ENCODE measurements at regions not wholly inside any gene's neighbourhood (a gene's known extent, or its start where the extent isn't known, plus 50 kb on each side); places are given as distances from the start of the nearest gene placed in this dataset.

DNA sequence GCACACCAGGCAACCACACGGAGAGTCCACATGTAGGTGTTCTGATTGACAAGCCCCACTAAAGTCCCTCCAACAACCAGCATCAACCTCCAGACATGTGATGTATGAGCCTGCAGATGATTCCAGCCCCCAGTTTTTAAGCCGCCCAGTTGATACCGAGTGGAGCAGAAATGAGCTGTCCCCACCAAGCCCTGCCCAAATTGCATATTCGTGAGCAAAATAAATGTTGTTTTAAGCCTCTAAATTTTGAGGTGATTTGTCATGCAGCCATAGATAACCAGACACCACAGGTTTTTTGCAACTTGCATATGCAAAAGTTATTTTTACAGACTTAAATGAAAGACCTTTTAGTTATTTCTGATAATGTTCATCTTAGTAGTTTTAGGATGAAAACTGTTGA lies 187.7 kb downstream of the PIK3R1 start:
- H3K4me1 ChIP-seq: peaks cover 13% of the 10 kb centered on the region
- no peaks in the 10 kb centered on the region for H3K36me3 ChIP-seq
- no peaks in the 10 kb centered on the region for H3K79me2 ChIP-seq (ENCODE audit: low read depth)
- H3K4me2 ChIP-seq: no peak overlapping the region
- no peak for DNase-seq (ENCODE audit: low spot score)
- H4K20me1 ChIP-seq (ENCODE audit: low read depth): no peaks in the 10 kb centered on the region
- no peaks in the 10 kb centered on the region for H3K36me3 Mint-ChIP-seq
- no peaks in the 10 kb centered on the region for H3K9me3 ChIP-seq (ENCODE audit: low read depth)
- H3F3A ChIP-seq (ENCODE audit: low read depth): no peaks in the 10 kb centered on the region
- TF ChIP-seq, protein P1, sequence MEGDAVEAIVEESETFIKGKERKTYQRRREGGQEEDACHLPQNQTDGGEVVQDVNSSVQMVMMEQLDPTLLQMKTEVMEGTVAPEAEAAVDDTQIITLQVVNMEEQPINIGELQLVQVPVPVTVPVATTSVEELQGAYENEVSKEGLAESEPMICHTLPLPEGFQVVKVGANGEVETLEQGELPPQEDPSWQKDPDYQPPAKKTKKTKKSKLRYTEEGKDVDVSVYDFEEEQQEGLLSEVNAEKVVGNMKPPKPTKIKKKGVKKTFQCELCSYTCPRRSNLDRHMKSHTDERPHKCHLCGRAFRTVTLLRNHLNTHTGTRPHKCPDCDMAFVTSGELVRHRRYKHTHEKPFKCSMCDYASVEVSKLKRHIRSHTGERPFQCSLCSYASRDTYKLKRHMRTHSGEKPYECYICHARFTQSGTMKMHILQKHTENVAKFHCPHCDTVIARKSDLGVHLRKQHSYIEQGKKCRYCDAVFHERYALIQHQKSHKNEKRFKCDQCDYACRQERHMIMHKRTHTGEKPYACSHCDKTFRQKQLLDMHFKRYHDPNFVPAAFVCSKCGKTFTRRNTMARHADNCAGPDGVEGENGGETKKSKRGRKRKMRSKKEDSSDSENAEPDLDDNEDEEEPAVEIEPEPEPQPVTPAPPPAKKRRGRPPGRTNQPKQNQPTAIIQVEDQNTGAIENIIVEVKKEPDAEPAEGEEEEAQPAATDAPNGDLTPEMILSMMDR (IDR thresholded peaks at IDR 0.05): no peak
- TF ChIP-seq EZH2phosphoT487 (IDR thresholded peaks at IDR 0.05) (no peak), EZH2 (IDR thresholded peaks at IDR 0.05) (no peak)
- no peak overlapping the region for H3K27ac Mint-ChIP-seq
- no peak overlapping the region for H3K4me3 Mint-ChIP-seq
- no peaks in the 10 kb centered on the region for H3K27me3 Mint-ChIP-seq (ENCODE audit: insufficient read depth, low read depth)
- no peak overlapping the region for H3K4me3 ChIP-seq
- no peaks in the 10 kb centered on the region for H3K9me3 Mint-ChIP-seq
- H3K27ac ChIP-seq: no peak overlapping the region
- peaks cover 18% of the 10 kb centered on the region for H3K4me1 Mint-ChIP-seq
- H3K27me3 ChIP-seq: no peaks in the 10 kb centered on the region
- no peak overlapping the region for H2AFZ ChIP-seq (replicated peaks)
- no peak overlapping the region for H3K9ac ChIP-seq

DNA sequence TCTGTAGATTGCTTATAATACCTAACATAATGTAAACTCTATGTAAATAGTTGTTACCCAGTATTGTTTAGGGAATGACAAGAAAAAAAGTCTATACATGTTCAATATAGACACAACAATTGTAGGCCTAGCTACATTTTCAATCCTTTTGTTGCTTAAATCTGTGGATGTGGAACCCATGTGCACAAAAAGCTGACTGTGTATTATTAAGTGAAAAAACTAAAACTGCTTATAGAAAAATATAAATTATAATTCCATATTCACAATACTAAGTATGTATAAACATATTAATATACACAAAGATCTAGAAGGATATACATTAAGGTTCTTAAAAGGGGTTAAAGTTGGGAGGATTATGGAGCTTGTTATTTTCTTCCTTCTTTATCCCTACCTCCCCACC lies 188.7 kb downstream of the PIK3R1 start:
- Histone ChIP-seq H2AFZ (replicated peaks) (no peak overlapping the region), H3K27me3 (no peaks in the 10 kb centered on the region), H3K4me2 (no peak overlapping the region), H3F3A (ENCODE audit: low read depth) (no peaks in the 10 kb centered on the region), H3K4me1 (peaks cover 13% of the 10 kb centered on the region), H3K79me2 (ENCODE audit: low read depth) (no peaks in the 10 kb centered on the region), H3K4me3 (no peak overlapping the region), H3K36me3 (no peaks in the 10 kb centered on the region), H3K27ac (no peak overlapping the region), H4K20me1 (ENCODE audit: low read depth) (no peaks in the 10 kb centered on the region), H3K9me3 (ENCODE audit: low read depth) (no peaks in the 10 kb centered on the region), H3K9ac (no peak overlapping the region)
- no peaks in the 10 kb centered on the region for H3K27me3 Mint-ChIP-seq (ENCODE audit: insufficient read depth, low read depth)
- no peak overlapping the region for H3K27ac Mint-ChIP-seq
- peaks cover 18% of the 10 kb centered on the region for H3K4me1 Mint-ChIP-seq
- no peaks in the 10 kb centered on the region for H3K9me3 Mint-ChIP-seq
- H3K36me3 Mint-ChIP-seq: no peaks in the 10 kb centered on the region
- no peak overlapping the region for H3K4me3 Mint-ChIP-seq
- DNase-seq (ENCODE audit: low spot score): no peak
- TF ChIP-seq, protein P1 (IDR thresholded peaks at IDR 0.05): no peak
- TF ChIP-seq EZH2 (IDR thresholded peaks at IDR 0.05): no peak
- TF ChIP-seq EZH2phosphoT487 (IDR thresholded peaks at IDR 0.05): no peak

DNA sequence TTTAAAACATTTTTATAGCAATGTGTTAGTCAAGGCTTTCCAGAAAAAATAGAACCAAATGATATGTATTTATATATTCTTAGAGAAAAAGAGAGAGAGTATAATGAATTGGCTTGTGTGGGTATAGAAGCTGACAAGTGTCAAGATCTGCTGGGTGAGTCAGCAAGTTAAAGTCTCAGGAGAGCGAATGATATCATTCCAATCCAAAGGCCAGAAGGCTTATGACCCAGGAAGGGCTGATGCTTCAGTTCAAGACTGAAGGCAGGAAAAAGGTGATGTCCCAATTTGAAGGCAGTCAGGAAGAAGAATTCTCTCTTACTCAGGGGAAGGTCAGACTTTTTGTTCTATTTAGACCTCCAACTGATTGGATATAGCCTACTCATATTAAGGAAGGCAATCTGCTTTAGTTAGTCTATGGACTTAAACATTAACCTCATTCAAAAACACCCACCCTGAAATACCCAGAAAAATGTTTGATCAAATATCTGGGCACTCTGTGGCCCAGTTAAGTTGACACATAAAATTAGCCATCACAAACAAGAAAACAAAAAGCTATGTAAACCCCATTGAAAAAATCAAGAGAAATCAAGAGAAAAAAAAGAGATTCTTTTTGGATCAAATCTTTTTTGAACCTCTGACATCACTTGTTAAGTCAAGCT lies 189.6 kb downstream of the PIK3R1 start:
- Histone ChIP-seq H4K20me1 (ENCODE audit: low read depth) (no peaks in the 10 kb centered on the region), H3K79me2 (ENCODE audit: low read depth) (no peaks in the 10 kb centered on the region), H3K27ac (no peak overlapping the region), H3K27me3 (no peaks in the 10 kb centered on the region), H3K36me3 (no peaks in the 10 kb centered on the region), H3K4me2 (no peak overlapping the region), H3K9ac (no peak overlapping the region), H3K4me1 (peaks cover 13% of the 10 kb centered on the region), H3K9me3 (ENCODE audit: low read depth) (no peaks in the 10 kb centered on the region), H3F3A (ENCODE audit: low read depth) (no peaks in the 10 kb centered on the region), H2AFZ (replicated peaks) (no peak overlapping the region), H3K4me3 (no peak overlapping the region)
- TF ChIP-seq, protein P1 (IDR thresholded peaks at IDR 0.05): no peak
- no peak for TF ChIP-seq EZH2phosphoT487 (IDR thresholded peaks at IDR 0.05)
- TF ChIP-seq EZH2 (IDR thresholded peaks at IDR 0.05): no peak
- H3K9me3 Mint-ChIP-seq: no peaks in the 10 kb centered on the region
- H3K36me3 Mint-ChIP-seq: no peaks in the 10 kb centered on the region
- no peak overlapping the region for H3K4me3 Mint-ChIP-seq
- no peak overlapping the region for H3K27ac Mint-ChIP-seq
- DNase-seq (ENCODE audit: low spot score): no peak
- peaks cover 18% of the 10 kb centered on the region for H3K4me1 Mint-ChIP-seq
- H3K27me3 Mint-ChIP-seq (ENCODE audit: insufficient read depth, low read depth): peaks cover under 1% of the 10 kb centered on the region

Data from neural progenitor cell (in vitro differentiated cells).